GM04504 (cell line): ENCODE measurements at regions not wholly inside any gene's neighbourhood (a gene's known extent, or its start where the extent isn't known, plus 50 kb on each side); places are given as distances from the start of the nearest gene placed in this dataset.
"Not testable (repeated sequence)": the region's sequence is repeated elsewhere in the genome, so short reads cannot be mapped to it uniquely, and the experiment has no call there.

ENCODE experiments used
- DNase-seq: peaks from one replicate; pipeline ENCODE4 v3.0.0-alpha.2; 2012; ENCODE audit warnings: low read depth

- no peak for DNase-seq
These were observed 64.7 kb downstream of the KLF15 start for GRCh38 chr3:126292318-126293070.

- no peak for DNase-seq
These were observed 65.7 kb downstream of the KLF15 start for GRCh38 chr3:126291537-126291936.

GRCh38 chr3:126291061-126291460 lies 66.1 kb downstream of the KLF15 start:
- DNase-seq, result no peak

GRCh38 chr3:126290325-126290724 lies 66.9 kb downstream of the KLF15 start:
- no peak for DNase-seq

- no peak for DNase-seq
These were observed 68.1 kb downstream of the KLF15 start for GRCh38 chr3:126289096-126289495.

GRCh38 chr3:126288314-126288713 lies 68.9 kb downstream of the KLF15 start:
- DNase-seq, result no peak

GRCh38 chr3:126287536-126288241 lies 69.5 kb downstream of the KLF15 start:
- no peak for DNase-seq

- no peak for DNase-seq
These were observed 70.1 kb downstream of the KLF15 start for GRCh38 chr3:126287171-126287535.

GRCh38 chr3:126285369-126285768 lies 71.8 kb downstream of the KLF15 start:
- DNase-seq, result no peak

GRCh38 chr3:126284258-126284904 lies 72.8 kb downstream of the KLF15 start:
- DNase-seq, result no peak

GRCh38 chr3:126283651-126284050 lies 73.6 kb downstream of the KLF15 start:
- not testable (repeated sequence) for DNase-seq

GRCh38 chr3:126279853-126280252 lies 77.4 kb downstream of the KLF15 start:
- DNase-seq, result no peak

- no peak for DNase-seq
These were observed 79.4 kb downstream of the KLF15 start for GRCh38 chr3:126277629-126278378.

- no peak for DNase-seq
These were observed 81.6 kb downstream of the KLF15 start for GRCh38 chr3:126275620-126275904.

- no peak for DNase-seq
These were observed 82.2 kb downstream of the KLF15 start for GRCh38 chr3:126274735-126275619.

- no peak for DNase-seq
These were observed 86.9 kb downstream of the KLF15 start for GRCh38 chr3:126270145-126270811.

- no peak for DNase-seq
These were observed 87.9 kb downstream of the KLF15 start for GRCh38 chr3:126269354-126269753.

GRCh38 chr3:126268866-126269265 lies 88.3 kb downstream of the KLF15 start:
- no peak for DNase-seq

- no peak for DNase-seq
These were observed 87.7 kb upstream of the ALDH1L1 start for GRCh38 chr3:126267976-126268615.

GRCh38 chr3:126267169-126267975 lies 87.0 kb upstream of the ALDH1L1 start:
- peak; percentile 85 for DNase-seq
